MM.1S (cell line): ENCODE measurements at regions not wholly inside any gene's neighbourhood (a gene's known extent, or its start where the extent isn't known, plus 50 kb on each side); places are given as distances from the start of the nearest gene placed in this dataset.

Experiments
- EZH2 ChIP-seq: fragments of 300-600 bp; sonication (generic); optimal IDR thresholded peaks from 2 replicates; pipeline ENCODE3; 2017; ENCODE audit warnings: low read depth, mild to moderate bottlenecking, antibody characterized with exemption, low read length, mixed read lengths
- EZH2phosphoT487 ChIP-seq: fragments of 300-600 bp; sonication (generic); IDR thresholded peaks from 2 replicates; pipeline ENCODE4 v1.6.1; 2018; ENCODE audit warnings: antibody characterized with exemption, low read length
- TF ChIP-seq, protein P1 (sequence below): fragments of 300-600 bp; sonication (generic); IDR thresholded peaks from 2 replicates; pipeline ENCODE4 v1.5.1; 2016; ENCODE audit warnings: antibody characterized with exemption, low read length, mixed read lengths

GRCh38 chr2:183803596-183803995 is 679.4 kb downstream of the NUP35 start:
- TF ChIP-seq, protein P1, sequence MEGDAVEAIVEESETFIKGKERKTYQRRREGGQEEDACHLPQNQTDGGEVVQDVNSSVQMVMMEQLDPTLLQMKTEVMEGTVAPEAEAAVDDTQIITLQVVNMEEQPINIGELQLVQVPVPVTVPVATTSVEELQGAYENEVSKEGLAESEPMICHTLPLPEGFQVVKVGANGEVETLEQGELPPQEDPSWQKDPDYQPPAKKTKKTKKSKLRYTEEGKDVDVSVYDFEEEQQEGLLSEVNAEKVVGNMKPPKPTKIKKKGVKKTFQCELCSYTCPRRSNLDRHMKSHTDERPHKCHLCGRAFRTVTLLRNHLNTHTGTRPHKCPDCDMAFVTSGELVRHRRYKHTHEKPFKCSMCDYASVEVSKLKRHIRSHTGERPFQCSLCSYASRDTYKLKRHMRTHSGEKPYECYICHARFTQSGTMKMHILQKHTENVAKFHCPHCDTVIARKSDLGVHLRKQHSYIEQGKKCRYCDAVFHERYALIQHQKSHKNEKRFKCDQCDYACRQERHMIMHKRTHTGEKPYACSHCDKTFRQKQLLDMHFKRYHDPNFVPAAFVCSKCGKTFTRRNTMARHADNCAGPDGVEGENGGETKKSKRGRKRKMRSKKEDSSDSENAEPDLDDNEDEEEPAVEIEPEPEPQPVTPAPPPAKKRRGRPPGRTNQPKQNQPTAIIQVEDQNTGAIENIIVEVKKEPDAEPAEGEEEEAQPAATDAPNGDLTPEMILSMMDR, result no peak
- TF ChIP-seq EZH2 (no peak), EZH2phosphoT487 (no peak)
